ENCODE measurements at regions not wholly inside any gene's neighbourhood (a gene's known extent, or its start where the extent isn't known, plus 50 kb on each side); places are given as distances from the start of the nearest gene placed in this dataset.

- Histone ChIP-seq H3K4me3 (ENCODE audit: low read depth in 1 of 2, low read length in 1 of 2) (no peak overlapping the region), H3K4me1 (ENCODE audit: control insufficient read depth in 1 of 2, insufficient read depth in 1 of 2, low read depth in 1 of 2, low read length in 1 of 2) (peaks cover 4 to 5% of the 10 kb centered on the region in 2 experiments), H3K9me3 (no peaks in the 10 kb centered on the region), H3K36me3 (no peaks in the 10 kb centered on the region), H3K27me3 (no peaks in the 10 kb centered on the region), H3K27ac (no peak overlapping the region)
- TF ChIP-seq CTCF (IDR thresholded peaks at IDR 0.05) = no peak
Observed at GRCh38 chrX:13110433-13111324, 66.3 kb upstream of the FAM9C start.

DNA sequence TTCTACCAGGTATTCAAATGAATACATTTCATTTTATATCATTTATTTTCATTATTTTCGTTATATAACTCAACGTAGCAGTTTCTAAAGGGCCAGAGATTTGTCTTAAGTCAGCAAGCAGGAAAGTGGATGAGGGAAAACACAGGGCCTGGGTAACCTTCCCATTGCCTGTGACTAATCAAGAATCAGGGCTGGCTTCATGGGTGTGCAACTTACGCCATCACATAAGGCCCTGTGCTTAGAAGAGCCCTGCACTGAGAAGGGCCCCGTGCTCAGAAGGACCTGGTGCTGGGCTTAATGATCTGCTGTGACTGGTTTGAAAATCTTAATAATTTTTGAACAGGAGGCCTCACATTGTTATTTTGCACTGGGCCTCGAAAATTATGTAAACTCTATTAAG is 65.4 kb upstream of the FAM9C start:
- Histone ChIP-seq H3K4me1 (ENCODE audit: control insufficient read depth in 1 of 2, insufficient read depth in 1 of 2, low read depth in 1 of 2, low read length in 1 of 2) (no peaks in the 10 kb centered on the region), H3K27ac (no peak overlapping the region), H3K9me3 (no peaks in the 10 kb centered on the region), H3K36me3 (no peaks in the 10 kb centered on the region), H3K4me3 (ENCODE audit: low read depth in 1 of 2, low read length in 1 of 2) (no peak overlapping the region), H3K27me3 (no peaks in the 10 kb centered on the region)
- TF ChIP-seq CTCF (IDR thresholded peaks at IDR 0.05) = no peak

DNA sequence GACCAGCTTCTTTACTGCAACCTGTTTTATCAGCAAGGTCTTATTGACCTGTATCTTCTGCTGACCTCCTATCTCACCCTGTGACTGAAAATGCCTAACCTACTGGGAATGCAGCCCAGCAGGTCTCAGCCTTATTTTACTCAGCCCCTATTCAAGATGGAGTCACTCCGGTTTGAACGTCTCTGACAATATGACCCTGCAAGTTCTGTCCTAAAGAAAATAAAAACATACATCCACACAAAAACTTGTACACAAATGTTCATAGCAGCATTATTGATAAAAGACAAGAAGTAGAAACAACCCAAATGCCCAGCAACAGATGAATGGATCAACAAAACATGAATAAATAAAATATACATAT is 59.5 kb upstream of the FAM9C start:
- Histone ChIP-seq H3K36me3 (no peaks in the 10 kb centered on the region), H3K4me3 (ENCODE audit: low read depth in 1 of 2, low read length in 1 of 2) (no peak overlapping the region), H3K27me3 (no peaks in the 10 kb centered on the region), H3K27ac (no peak overlapping the region), H3K4me1 (ENCODE audit: control insufficient read depth in 1 of 2, insufficient read depth in 1 of 2, low read depth in 1 of 2, low read length in 1 of 2) (peaks cover 12 to 15% of the 10 kb centered on the region in 2 experiments), H3K9me3 (no peaks in the 10 kb centered on the region)
- no peak for TF ChIP-seq CTCF (IDR thresholded peaks at IDR 0.05)

DNA sequence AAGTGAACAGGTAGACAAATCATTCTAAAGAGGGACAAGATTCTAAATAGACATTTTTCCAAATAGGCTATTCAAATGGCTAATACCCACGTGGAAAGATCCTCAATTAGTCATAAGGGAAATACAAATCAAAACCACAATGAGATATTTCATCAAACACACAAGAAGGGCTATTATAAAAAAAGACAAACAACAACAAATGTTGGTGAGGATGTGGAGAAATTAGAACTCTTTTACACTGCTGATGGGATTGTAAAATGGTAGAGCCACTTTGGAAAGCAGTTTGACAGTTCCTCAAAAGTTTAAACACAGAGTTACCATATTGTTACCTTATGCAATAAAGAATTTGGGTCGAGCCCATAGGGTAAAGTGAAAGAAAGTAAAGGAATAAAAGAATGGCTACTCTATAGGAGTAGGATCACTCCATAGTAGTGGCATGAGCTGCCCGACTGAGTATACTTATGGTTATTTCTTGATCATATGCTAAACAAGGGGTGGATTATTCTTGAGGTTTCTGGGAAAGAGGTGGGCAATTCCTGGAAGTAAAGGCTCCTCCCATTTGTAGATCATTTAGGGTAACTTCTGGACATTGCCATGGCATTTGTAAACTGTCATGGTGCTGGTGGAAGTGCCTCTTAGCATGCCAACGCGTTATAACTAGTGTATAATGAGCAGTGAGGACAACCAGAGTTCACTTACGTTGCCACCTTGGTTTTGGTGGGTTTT is 58.9 kb upstream of the FAM9C start:
- Histone ChIP-seq H3K27ac (no peak overlapping the region), H3K27me3 (no peaks in the 10 kb centered on the region), H3K36me3 (no peaks in the 10 kb centered on the region), H3K4me1 (ENCODE audit: control insufficient read depth in 1 of 2, insufficient read depth in 1 of 2, low read depth in 1 of 2, low read length in 1 of 2) (peaks cover 12 to 15% of the 10 kb centered on the region in 2 experiments), H3K4me3 (ENCODE audit: low read depth in 1 of 2, low read length in 1 of 2) (no peak overlapping the region), H3K9me3 (no peaks in the 10 kb centered on the region)
- no peak for TF ChIP-seq CTCF (IDR thresholded peaks at IDR 0.05)

DNA sequence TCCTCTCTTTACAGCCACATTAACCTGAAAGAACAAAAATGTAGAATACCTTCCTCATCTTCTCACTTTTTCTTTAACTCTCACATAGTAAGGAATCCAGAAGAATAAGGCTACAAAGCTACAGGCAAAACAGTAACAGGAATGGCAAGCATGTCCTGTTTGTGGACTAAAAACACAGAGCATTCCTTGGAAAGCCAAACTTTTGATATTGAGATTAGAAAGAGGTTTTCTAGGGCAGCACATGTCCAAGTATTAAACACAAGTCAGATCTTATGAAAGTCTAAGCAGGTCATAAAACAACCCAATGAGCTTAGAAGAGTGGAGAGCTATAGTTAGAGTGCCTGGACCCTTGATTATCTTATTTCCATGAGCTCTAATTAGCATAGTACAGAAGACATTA is 58.2 kb upstream of the FAM9C start:
- no peaks in the 10 kb centered on the region for H3K36me3 ChIP-seq
- no peak for TF ChIP-seq CTCF (IDR thresholded peaks at IDR 0.05)
- H3K9me3 ChIP-seq = no peaks in the 10 kb centered on the region
- H3K4me3 ChIP-seq (ENCODE audit: low read depth in 1 of 2, low read length in 1 of 2) = no peak overlapping the region
- H3K27me3 ChIP-seq = no peaks in the 10 kb centered on the region
- H3K4me1 ChIP-seq (ENCODE audit: control insufficient read depth in 1 of 2, insufficient read depth in 1 of 2, low read depth in 1 of 2, low read length in 1 of 2) = peaks cover 12 to 15% of the 10 kb centered on the region in 2 experiments
- no peak overlapping the region for H3K27ac ChIP-seq
